Activated T-cell treated with anti-CD3 and anti-CD28 coated beads for 48 hours (primary cell): ENCODE measurements at regions not wholly inside any gene's neighbourhood (a gene's known extent, or its start where the extent isn't known, plus 50 kb on each side); places are given as distances from the start of the nearest gene placed in this dataset.

Experiments
- DNase-seq: peaks from one replicate; pipeline ENCODE4 v3.0.0-alpha.2; 2020; ENCODE audit warnings: low read depth

DNA sequence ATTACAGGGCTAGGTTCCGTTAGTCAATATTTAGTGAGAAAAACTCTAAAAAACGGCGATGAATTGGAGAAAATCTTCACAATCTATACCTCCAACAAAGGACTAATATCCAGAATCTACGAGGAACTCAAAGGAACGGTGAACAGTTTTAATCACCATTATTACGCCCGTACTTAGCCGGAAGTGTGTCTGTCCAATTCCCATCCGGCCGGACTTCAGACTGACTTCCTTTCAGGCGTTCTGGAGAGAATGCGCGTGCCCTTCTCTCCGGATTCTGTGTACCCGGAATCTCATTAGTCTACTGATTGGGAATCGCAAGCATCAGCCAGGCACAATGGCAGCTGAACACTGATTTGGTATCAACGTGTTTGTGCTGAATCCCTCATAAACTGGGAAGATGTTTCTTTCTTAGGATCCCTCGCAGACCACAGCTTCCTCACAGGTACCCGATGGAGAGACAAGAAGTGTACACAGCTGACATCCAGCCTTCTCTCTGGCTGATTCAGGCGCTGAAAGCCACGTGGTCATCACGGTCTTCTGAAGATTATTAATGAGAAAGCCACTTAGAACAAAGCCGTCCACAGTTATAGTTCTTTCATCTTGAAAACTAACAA, 239.9 kb downstream of the ZNF516 start:
- no peak for DNase-seq

DNA sequence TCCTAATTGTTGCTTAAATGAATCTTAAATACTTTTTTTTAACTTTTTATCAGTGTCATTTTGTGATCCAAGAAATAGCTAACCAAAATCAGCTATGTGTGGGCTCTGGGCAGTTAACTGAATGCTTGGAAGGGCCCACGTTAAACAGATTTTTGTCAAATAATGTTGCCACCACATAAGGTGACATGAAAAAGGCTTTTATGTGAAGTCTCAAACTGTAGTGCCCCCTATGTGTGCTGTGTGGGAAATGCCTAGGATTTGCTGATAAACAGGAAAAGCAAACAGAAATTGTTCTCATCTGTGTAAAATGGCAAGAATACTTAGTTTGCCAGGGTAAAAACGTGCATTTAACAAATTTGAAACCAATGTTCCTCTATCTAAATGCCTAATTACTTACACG, 242.2 kb downstream of the ZNF516 start:
- no peak for DNase-seq

DNA sequence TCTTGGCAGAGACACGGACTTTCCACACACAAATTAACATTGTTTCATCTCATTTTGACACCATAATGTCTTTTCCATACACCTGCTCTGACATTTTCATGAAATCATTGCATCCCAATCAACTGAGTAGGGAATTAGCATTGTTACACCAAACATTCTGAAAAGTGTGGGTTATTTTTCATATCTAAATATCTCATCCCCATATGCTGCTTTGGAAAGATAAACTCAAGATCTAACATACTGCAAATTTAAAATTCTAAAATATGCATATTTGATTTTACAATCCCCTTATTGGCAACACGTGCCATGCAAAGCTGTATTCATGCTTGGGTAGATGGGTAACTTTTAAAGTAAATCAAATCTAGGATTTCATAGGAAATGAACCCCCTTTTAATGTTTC, 242.9 kb downstream of the ZNF516 start:
- DNase-seq, result no peak

DNA sequence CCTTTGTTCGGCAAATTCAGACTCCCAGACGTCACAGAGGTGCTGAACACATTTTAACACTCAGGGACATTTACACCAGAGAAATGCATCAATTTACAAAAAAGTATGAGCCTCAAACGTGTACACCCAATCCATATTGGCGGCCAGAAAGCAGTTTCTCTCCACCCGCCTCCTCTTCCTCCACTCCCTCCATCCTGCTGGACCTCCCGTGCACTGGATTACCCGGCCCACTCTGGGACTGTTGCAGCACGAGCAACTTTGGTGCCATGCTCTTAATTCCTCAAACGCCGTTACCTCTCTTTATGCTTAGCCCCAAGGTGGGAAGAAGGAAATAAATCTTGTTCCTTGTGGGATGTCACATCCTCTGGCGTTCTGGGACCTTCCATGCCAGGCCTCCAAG, 243.4 kb downstream of the ZNF516 start:
- no peak for DNase-seq

DNA sequence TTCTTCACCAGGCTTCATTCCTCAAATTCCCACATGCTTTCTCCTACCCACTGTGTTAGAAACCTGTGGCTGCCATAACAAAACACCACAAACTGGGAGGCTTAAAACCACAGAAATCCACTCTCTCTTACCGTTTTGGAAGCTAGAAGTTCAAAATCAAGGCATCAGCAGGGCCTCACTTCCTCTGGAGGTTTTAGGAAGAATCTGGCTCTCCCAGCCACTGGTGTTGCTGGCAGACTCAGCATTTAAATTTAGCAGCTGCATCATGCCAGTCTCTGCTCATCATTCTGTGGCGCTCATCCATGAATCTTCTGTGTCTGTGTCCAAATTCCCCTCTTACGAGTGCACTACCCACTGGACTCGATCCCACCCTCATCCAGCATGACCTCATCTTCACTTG, 248.5 kb downstream of the ZNF516 start:
- DNase-seq, result no peak

DNA sequence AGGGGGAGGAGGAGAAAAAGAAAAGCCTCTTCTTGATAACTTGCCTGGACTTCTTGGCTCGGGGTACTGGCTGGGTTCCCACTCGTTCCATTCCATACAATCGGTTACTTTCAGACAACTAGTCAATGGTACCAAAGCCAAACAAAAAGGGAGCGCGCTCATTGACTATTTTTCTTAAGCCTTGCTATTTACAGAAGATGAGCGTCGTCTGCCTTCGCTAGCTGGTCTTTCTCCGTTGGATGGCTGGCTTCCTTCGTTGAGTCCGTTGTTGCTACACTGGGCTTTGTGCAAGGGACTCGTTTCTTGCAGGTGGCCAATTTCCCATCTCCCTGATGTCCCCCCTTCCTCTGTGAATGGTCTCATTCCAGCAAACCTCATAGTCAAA, 260.4 kb downstream of the ZNF516 start:
- no peak for DNase-seq

DNA sequence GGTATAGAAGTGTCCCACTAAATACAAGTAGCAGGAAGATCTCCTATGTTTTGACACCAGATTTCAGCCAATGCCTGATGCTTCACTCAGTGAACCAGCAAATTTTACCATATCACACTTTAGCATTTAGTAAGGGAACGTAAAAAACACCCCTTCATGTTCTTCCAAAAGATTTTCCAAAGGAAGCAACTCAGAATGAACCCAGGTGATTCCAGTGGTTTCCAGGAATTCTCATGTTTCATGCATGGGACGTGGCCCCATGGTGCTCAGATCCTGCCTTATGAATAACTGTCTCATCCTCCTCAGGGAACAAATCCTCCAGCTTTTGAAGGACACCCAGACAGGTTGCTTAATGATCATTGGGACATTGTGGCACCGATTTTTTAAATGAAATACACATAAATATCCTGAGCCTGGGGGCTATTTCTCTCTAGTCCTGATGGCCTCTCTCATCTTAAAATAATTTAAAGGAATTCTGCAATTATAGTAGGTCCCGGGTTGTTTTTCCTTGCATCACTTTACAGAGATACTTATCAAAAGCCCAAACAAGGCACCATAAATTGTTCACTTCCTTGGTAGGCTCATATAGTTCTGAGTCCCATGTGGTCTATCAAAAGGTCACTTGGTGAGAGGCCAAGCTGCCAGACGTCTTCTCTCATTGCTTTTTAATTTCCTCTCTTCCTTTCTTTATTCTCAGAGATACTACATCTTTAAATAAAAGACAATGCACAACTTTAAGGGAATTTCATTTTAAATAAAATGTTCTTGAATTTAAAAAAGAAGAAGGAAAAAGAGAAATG, 261.0 kb downstream of the ZNF516 start:
- no peak for DNase-seq

DNA sequence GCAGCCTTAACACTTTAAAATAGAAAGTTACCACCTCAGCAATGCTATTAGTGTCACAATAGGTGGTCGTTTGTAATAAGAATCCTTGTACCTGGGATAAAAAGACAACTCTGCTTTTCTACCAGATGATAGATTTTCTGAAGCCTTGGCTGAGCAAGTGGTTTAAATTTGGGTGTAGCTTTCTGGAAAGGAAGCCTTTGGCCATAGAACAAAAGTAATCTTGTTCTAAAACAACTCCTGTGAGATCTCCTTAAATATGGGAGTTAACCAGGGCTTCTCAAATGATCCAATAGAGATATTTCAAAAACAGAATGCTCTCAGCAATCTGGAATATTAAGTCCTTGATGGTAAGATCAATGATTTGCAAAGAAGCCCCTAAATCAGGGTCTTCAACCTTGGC, 261.6 kb downstream of the ZNF516 start:
- no peak for DNase-seq

DNA sequence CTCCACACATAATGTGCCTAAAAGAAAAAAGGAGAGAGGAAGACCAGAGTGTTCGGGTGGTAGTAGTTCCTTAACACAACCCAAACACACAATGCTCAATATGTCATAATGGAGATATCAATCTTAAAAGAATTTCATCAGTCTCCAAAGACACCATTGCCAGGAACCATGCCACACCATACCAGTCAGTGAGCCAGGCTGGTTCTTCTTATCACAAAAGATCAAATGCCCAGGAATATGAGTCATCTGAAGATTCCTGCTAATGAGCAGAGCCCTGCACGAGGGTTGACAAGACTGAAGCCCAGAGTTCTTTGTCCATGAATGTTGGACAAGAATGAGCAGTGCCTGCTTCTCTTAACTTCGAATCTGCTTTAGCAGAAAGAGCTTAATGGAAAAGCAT, 262.3 kb downstream of the ZNF516 start:
- no peak for DNase-seq

DNA sequence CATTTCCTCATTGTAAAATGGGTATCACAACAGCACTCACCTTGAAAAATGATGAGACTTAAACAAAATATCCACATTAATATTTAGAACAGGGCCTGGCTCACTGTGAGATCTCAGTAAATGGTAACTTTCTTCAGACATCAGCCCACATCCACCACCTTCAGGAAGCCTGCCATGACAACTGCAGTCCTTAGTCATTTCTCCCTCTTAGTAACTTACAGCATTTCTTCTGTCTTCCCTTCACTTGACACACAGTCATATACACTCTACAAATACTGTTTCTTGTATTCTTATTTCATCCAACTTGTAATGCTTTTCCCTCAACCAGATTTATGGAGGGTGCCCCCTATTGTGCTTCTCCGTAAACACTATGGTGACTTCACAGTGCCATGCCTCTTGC, 263.0 kb downstream of the ZNF516 start:
- no peak for DNase-seq

DNA sequence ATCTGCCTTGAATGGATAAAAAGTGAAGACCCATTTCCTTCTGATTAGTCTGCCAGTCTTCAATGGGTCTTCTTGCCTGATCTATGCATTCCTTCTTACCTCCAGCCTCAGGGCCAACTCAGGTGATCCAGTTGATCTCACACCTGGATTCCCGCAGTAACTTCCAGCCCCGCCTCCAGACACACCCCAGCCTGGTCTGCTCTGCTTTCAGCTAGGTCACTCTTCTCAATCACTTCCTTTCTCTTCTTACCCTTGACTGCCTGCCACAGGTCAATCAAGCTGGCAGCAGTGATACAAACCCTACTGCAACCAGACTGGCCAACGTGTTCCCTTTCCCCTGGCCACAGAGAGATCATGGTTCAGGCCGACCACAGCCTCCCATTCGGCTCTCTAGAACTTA, 263.6 kb downstream of the ZNF516 start:
- DNase-seq, result no peak

DNA sequence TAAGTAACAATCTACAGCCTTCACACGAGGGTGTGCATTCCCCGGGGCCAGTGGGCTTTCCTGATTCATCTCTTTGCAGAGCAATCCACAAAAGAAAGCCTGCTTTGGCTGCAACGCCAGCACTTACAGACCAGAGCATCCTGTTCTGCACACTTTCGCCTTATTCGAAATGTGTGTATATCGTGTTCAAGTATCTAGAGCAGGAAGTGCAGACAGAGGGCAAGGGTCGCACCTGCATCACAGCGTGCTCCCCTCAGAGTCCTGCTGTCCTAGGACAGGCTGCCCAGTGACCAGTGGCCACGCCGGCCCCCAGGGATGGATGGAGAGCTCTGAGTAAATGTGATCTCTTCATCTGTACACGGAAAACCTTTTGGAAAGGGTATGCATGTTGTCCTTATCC, 264.3 kb downstream of the ZNF516 start:
- no peak for DNase-seq

DNA sequence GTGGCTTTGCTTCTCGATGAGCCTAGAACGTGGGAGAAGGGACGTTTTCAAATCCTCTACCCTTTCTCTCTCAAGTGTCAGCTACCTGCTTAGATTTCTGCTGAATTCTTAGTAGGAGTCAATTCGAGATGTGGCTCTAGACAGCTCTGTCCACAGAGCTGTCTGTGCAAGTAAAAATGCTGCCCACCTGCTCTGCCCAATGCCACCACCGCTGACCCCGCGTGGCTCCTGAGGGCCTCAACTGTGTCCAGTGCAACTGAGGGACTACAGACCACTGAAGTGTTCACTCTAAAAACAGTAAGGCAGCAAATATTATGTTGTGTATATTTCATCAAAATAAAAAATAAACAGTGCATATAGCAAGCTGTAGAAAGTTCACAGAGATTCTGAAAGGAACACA, 266.3 kb downstream of the ZNF516 start:
- DNase-seq, result no peak

DNA sequence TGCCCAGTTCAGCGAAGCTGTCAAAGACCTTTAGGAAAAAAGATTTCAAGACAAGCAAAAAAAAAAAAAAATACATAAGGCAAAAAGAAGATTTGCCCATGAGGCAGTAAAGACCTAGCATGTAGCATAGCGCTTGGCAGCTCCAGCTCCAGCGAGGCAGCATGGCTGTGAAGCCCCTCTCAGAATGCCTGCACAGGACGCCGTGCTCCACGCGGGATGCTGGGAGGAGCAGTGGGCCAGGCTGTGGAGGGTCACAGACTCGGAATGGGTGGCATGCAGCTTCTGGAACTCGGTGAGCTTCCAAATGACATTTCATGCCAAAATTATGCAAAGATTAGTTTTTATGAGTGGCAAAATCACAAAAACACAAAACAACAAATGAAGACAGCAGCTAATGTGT, 267.3 kb downstream of the ZNF516 start:
- DNase-seq, result no peak

DNA sequence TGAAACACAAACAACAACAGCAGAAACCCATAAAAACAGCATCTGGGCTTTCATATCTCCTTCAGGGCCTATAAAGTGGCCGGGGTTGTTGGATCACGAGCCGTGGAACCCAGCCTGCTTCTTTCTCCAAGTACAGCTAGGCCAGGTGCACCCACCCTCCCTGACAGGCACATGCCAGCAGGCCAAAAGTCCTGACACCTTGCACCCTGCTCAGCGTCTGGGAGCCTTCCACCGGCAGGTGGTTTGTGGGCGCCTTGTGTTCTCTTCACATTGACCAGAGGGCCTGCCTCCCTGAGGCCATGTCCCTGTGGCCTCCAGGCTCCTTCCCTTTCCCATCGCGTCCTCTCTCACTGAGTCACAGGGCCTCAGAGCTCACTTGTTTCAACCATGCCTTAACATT, 271.6 kb downstream of the ZNF516 start:
- no peak for DNase-seq

DNA sequence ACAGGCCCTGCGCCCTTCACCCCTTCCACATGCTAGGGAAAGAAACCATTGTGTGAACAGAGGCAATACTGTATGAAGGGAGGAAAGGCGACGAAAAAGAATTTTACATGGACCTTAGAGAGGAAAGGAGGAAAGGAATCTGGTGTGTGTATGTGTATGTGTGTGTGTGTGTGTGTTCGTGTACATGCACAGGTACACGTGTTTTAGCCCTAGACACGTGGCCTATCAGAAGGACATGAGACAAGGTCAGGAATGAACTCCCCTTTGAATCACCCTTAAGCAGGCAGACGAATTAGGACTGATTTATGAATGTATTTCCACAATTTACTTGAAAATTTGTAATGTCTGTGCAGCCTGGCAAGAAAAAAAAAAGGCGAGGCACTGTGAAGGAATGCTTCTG, 276.0 kb downstream of the ZNF516 start:
- DNase-seq, result no peak

DNA sequence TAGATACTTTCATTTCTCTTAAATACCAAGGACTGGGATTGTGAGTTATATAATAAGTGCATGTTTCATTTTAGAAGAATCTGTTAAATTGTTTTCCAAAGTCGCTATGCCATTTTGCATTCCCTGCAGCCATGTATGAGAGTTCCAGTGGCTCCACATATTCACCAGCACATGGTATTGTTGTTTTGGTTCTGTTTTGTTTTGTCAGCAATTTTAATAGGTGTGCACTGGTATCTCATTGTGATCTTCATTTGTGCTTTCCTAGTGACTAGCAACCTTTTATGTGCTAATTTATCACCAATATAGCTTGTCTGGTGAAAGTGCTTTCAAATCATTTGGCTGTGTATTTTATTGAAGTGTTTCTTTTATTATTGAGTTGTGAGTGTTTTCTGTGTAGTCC, 278.9 kb downstream of the ZNF516 start:
- no peak for DNase-seq

DNA sequence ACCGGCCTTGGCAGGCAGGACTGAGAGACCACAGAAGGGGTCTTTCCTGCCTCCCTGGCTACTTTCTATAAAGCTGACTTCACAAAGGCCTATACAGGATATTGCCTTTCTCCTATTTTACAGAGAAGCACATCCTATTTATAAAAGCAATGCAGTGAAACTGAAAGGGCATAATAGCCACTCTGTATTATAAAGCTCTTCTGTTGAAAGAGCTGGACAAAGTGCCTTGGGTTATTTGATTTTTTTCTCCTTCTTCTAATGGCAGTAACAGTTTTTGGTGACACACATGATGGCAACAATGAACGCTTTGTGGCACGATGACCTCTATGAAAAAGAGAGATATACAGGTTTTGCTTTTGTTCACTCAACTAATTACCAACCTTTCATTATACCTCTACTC, 281.1 kb downstream of the ZNF516 start:
- no peak for DNase-seq

DNA sequence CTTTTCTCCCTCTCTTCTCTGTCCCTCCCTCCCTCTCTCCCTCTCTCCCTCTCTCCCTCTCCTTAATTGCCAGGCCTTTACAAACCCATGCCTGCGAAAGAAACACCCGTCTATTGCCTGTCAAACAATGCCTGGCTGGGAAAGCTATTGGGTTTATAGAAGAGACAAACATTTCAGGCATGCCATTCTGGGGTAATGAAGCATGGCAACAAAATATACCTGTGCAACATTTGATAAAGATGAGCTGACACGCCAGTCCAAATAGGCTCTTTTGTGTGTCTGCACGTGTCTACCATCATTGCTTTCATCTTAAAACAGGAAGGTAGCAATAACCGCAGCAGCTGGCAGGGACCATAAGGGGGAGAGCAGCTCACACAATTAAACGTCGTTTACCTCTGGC, 282.1 kb downstream of the ZNF516 start:
- no peak for DNase-seq

DNA sequence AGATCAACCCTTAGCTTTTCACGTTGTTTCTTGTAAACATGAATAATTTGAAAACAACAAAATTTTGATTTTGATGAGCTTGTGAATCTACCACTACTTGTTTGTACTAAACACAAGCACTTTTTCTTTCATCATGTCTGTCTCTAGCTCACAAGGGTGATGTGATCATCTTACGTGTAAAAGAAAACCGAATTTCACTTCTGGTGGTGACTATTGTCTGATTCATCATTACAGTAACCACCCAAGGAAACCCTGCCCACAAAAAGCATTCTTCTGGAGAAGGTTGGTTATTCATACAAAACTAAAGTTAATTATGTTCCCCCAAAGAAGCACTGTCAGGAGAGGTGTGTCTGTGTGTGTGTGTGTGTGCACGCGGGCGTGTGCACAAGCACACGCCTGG, 285.4 kb downstream of the ZNF516 start:
- no peak for DNase-seq

DNA sequence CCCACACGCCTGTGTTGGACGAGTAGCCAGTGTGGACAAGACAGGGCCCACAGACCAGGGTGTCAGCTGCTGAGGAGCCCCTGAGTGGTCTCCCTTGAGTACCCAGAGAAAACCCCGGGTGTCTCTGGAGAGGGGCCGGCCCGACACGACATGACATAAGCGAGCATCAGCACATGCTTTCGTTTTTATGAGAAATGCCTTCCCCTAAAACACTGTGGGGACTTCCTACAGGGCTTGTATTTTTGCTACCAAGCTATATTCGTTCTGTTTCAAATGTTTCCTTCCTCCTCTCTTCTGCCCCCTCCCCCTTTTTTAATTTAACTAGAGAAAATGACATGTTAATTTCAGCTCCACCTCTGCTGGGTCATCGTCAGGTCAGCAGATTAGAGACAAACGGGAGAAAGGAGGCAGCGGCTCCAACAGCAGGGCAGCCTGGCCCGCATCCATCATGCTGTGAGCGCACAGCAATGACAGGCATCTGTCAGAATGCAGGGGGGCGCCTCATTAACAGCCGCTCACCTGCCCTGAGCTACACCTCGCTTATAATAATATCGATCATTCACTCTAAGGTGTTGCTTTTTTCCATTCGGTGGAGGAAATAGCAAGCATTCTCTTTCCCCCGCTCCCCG, 286.2 kb downstream of the ZNF516 start:
- DNase-seq, result no peak

DNA sequence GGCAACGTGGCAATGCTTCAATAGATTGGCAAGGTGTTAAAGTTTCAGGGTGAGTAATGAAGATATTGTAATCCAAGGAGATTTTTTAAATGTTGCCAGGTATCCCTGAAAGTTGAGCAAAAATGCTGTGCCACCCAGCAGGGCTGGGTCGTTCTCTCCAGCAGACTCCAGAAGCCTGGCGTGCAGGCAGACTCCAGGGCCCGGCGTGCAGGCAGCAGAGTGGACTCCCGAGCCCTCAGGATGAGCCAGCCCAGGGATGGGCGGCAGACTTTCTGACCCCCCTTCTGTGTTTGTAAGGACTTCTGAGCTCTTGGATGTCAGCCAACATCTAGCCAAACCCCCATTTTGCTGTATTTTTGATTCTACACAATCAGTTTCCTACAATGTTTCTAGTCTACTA, 289.1 kb downstream of the ZNF516 start:
- no peak for DNase-seq

DNA sequence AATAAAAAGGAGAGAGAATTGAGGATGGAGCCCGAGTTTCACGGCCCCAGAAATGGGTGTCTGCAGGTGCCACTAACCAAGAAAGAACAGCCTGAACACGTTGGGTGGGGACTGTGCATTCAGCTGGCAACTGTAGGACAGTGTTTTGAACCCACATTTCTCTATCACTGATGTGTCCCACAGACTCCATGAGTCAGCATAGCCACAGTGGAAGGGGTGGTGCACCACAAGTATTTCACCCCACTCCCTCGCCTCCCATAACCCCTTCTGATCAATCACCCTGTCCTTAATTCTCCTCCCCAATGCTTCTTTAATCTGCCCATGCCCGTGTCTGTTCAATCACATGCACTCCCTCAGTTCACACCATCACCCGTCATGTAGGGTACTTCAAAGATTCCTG, 291.5 kb downstream of the ZNF516 start:
- DNase-seq, result no peak

DNA sequence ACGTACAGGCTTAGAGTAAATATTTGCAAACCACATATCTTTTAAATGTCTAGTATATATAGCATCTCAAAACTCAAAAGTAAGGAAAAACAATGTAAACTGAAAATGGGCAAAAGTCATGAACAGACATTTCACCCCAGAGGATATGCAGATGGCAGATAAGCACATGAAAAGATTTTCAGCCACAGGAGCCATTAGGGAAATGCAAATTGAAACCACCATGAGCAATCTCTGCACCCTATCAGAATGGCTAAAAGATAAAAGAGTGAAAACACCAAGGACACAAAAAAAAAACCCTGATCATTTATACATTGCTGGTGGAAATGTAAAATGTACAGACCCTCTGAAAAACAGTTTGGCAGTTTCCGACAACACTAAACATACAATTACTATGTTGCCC, 292.7 kb downstream of the ZNF516 start:
- no peak for DNase-seq
